ENCODE measurements at regions not wholly inside any gene's neighbourhood (a gene's known extent, or its start where the extent isn't known, plus 50 kb on each side); places are given as distances from the start of the nearest gene placed in this dataset.

- no peak overlapping the region for H3K4me3 ChIP-seq (replicated peaks; ENCODE audit: insufficient read depth, low read length)
- no peak for DNase-seq (ENCODE audit: low read depth in 1 of 2, low spot score in 1 of 2)
Observed at GRCh38 chr9:26142631-26143030, 464.4 kb upstream of the TUSC1 start.

GRCh38 chr9:26142201-26142600 is 464.0 kb upstream of the TUSC1 start:
- no peak for DNase-seq (ENCODE audit: low read depth in 1 of 2, low spot score in 1 of 2)
- TF ChIP-seq GABPA (IDR thresholded peaks at IDR 0.05; ENCODE audit: low read depth) (no peak), CTCF (IDR thresholded peaks at IDR 0.05; ENCODE audit: insufficient read depth, low read length) (no peak)
- Histone ChIP-seq H3K27ac (replicated peaks) (no peak overlapping the region), H3K4me3 (replicated peaks; ENCODE audit: insufficient read depth, low read length) (no peak overlapping the region), H3K27me3 (ENCODE audit: insufficient read depth, poor library complexity, severe bottlenecking) (no peaks in the 10 kb centered on the region)

More at GRCh38 chr9:26142631-26143030, 464.4 kb upstream of the TUSC1 start:
- H3K27me3 ChIP-seq (ENCODE audit: insufficient read depth, poor library complexity, severe bottlenecking), result no peaks in the 10 kb centered on the region
- no peak overlapping the region for H3K27ac ChIP-seq (replicated peaks)
- no peak for TF ChIP-seq CTCF (IDR thresholded peaks at IDR 0.05; ENCODE audit: insufficient read depth, low read length)
- TF ChIP-seq, protein P1, sequence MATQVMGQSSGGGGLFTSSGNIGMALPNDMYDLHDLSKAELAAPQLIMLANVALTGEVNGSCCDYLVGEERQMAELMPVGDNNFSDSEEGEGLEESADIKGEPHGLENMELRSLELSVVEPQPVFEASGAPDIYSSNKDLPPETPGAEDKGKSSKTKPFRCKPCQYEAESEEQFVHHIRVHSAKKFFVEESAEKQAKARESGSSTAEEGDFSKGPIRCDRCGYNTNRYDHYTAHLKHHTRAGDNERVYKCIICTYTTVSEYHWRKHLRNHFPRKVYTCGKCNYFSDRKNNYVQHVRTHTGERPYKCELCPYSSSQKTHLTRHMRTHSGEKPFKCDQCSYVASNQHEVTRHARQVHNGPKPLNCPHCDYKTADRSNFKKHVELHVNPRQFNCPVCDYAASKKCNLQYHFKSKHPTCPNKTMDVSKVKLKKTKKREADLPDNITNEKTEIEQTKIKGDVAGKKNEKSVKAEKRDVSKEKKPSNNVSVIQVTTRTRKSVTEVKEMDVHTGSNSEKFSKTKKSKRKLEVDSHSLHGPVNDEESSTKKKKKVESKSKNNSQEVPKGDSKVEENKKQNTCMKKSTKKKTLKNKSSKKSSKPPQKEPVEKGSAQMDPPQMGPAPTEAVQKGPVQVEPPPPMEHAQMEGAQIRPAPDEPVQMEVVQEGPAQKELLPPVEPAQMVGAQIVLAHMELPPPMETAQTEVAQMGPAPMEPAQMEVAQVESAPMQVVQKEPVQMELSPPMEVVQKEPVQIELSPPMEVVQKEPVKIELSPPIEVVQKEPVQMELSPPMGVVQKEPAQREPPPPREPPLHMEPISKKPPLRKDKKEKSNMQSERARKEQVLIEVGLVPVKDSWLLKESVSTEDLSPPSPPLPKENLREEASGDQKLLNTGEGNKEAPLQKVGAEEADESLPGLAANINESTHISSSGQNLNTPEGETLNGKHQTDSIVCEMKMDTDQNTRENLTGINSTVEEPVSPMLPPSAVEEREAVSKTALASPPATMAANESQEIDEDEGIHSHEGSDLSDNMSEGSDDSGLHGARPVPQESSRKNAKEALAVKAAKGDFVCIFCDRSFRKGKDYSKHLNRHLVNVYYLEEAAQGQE (IDR thresholded peaks at IDR 0.05; ENCODE audit: insufficient replicate concordance, low read depth), result no peak
- no peak for TF ChIP-seq POLR2AphosphoS5 (IDR thresholded peaks at IDR 0.05; ENCODE audit: low read depth)
- no peak for TF ChIP-seq SPI1 (IDR thresholded peaks at IDR 0.05; ENCODE audit: borderline replicate concordance, low read depth)
- TF ChIP-seq GABPA (IDR thresholded peaks at IDR 0.05; ENCODE audit: low read depth), result no peak

- DNase-seq (ENCODE audit: low read depth in 1 of 2, low spot score in 1 of 2), result no peak
- TF ChIP-seq, protein P1 (IDR thresholded peaks at IDR 0.05; ENCODE audit: insufficient replicate concordance, low read depth), result no peak
- no peak for TF ChIP-seq GABPA (IDR thresholded peaks at IDR 0.05; ENCODE audit: low read depth)
- TF ChIP-seq POLR2AphosphoS5 (IDR thresholded peaks at IDR 0.05; ENCODE audit: low read depth), result no peak
- no peak for TF ChIP-seq SPI1 (IDR thresholded peaks at IDR 0.05; ENCODE audit: borderline replicate concordance, low read depth)
- no peak for TF ChIP-seq CTCF (IDR thresholded peaks at IDR 0.05; ENCODE audit: insufficient read depth, low read length)
- Histone ChIP-seq H3K4me3 (replicated peaks; ENCODE audit: insufficient read depth, low read length) (no peak overlapping the region), H3K27me3 (ENCODE audit: insufficient read depth, poor library complexity, severe bottlenecking) (no peaks in the 10 kb centered on the region), H3K27ac (replicated peaks) (no peak overlapping the region)
Observed at GRCh38 chr9:26133537-26133936, 455.3 kb upstream of the TUSC1 start.

GRCh38 chr9:26132746-26133312 is 454.6 kb upstream of the TUSC1 start:
- DNase-seq (ENCODE audit: low read depth in 1 of 2, low spot score in 1 of 2), result no peak
- TF ChIP-seq, protein P1 (IDR thresholded peaks at IDR 0.05; ENCODE audit: insufficient replicate concordance, low read depth), result no peak
- no peak overlapping the region for H3K4me3 ChIP-seq (replicated peaks; ENCODE audit: insufficient read depth, low read length)
- H3K27me3 ChIP-seq (ENCODE audit: insufficient read depth, poor library complexity, severe bottlenecking), result no peaks in the 10 kb centered on the region
- H3K27ac ChIP-seq (replicated peaks), result no peak overlapping the region
